ENCODE measurements at regions not wholly inside any gene's neighbourhood (a gene's known extent, or its start where the extent isn't known, plus 50 kb on each side); places are given as distances from the start of the nearest gene placed in this dataset.

DNA sequence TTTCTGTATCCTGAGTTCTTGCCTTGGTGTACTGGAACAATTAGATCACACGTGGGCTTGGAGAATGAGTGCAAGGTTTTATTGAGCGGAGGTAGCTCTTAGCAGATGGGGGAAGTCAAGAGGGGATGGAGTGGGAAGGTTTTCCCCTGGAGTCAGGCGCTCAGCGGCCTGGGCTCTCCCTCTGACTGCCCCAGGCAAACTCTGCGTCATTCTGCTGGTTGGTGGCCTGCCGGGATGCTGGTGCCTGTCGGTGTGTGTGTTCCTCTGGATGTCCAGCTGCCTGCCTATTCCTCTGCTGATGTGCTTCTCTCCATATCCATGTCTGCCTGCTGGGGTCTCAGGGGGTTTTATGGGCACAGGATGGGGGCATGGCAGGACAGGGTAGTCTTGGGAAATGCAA is 111.0 kb downstream of the TRIB2 start:
- no peak for FAIRE-seq
- no peak for DNase-seq (ENCODE audit: low spot score)

DNA sequence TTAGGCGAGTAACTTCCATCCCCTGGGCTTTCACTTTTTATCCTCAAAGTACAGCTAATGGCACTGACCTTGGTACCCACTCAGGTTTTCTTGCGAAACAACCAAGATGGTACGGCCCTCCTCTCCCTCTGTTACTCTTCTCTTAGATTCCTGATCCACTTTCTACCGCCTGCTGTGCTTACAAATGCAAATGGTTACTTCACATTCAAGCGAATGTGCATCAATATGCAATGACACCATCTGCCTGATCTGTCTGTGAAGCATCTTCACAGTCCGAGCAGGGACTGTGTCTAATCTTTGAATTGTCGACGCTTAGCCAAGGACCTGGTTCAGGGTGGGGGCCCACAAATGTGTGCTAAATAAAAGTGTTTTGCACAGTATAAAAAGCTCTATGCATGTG is 112.2 kb downstream of the TRIB2 start:
- FAIRE-seq (no peak), DNase-seq (ENCODE audit: low spot score) (no peak)

DNA sequence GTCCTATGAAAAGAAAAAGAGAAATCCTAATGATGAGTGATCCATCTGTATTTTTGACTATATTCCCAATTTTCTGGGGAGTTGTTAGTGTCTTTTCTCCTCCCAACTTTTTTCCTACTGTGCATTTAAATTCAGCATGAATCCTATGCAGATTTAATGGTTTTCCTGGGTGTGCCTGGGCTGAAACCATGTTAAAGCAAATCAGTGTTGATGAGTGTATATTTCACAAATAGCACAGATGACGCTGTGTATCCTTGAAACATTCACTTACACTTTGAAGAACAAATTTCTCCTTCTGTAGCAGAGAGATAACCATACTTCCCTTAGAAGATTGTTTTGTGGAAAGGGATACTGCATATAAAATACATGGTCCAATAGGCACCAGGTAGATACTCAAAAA is 114.3 kb downstream of the TRIB2 start:
- DNase-seq (ENCODE audit: low spot score) (no peak), FAIRE-seq (no peak)

DNA sequence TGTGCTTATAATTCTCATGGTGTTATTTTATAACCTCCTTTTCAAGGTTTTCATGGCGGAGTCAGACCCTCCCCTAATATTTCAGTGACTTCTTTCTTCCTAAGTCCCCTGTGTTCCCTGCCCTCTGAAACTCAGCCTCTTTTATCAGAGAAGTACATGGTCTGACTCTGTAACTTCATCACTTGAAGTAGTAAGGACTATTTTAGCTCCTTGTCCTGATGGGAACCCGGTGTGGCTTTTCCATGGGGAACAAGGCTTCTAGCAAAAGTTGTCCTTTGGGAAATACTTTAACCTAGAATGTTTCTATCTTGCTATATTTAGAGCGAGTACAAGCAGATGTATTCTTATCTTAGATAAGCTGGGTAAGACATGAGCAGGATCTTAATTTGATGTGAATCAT is 117.5 kb downstream of the TRIB2 start:
- DNase-seq (ENCODE audit: low spot score): no peak
- no peak for FAIRE-seq

DNA sequence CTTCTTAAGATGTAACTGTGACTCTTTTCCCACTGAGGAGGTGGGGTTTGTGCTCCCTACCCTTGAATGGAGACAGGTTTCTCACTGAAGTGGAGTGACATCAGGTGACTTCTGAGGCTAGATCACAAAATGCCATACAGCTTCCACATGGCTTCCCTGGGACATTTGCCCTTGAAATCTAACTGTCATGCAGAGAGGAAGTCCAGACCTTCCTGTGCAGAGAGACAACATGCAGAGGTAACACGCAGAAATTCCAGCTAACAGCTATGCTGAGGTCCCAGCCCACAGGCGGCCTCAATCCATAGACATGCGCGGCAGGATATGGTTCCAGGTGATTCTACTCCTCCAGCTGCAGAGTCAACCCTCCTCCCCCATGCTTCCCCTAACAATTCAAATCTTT is 119.0 kb downstream of the TRIB2 start:
- FAIRE-seq (no peak), DNase-seq (ENCODE audit: low spot score) (no peak)

- no peak for FAIRE-seq
- DNase-seq (ENCODE audit: low spot score): no peak
These were observed 122.6 kb downstream of the TRIB2 start for GRCh38 chr2:12839339-12839738.

DNA sequence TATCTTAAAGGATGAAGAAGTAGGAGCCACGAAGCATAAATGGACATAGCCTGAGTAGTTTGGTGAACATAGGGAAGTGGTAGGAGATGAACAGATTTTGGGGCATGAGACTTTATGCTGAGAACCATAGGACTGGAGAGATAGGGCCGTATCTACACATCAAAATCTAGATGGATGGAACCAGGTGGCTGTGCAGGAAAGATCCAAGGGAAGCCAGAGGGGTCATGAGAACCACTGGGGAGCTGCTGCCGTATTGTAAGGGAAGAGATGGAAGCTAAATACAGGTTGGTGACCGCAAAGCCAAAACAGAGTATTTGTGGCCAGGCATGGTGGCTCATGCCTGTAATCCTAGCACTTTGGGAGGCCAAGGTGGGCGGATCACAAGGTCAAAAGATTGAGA is 124.3 kb downstream of the TRIB2 start:
- FAIRE-seq: no peak
- DNase-seq (ENCODE audit: low spot score): no peak

- FAIRE-seq (no peak), DNase-seq (ENCODE audit: low spot score) (no peak)
These were observed 126.2 kb downstream of the TRIB2 start for GRCh38 chr2:12842917-12843316.

DNA sequence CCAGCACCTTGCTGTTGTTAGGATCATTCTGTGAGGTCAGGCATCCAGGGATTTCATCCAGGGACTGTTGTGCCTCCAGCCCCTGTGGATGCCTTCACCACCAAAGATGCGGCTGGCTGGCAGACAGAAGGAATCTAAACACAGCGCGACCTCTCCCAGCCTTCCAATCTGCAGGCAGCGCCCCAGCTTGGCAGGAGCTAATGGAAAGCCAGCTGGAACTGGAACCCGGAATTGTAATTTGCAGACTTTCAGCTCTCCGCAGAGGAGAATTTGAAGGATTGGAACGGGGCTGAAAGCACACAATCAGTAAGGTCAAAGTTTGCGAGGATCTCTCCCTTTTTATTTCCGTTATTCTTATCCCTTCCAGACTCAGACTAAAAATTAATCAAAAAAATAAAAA is 127.8 kb downstream of the TRIB2 start:
- FAIRE-seq: no peak
- no peak for DNase-seq (ENCODE audit: low spot score)

DNA sequence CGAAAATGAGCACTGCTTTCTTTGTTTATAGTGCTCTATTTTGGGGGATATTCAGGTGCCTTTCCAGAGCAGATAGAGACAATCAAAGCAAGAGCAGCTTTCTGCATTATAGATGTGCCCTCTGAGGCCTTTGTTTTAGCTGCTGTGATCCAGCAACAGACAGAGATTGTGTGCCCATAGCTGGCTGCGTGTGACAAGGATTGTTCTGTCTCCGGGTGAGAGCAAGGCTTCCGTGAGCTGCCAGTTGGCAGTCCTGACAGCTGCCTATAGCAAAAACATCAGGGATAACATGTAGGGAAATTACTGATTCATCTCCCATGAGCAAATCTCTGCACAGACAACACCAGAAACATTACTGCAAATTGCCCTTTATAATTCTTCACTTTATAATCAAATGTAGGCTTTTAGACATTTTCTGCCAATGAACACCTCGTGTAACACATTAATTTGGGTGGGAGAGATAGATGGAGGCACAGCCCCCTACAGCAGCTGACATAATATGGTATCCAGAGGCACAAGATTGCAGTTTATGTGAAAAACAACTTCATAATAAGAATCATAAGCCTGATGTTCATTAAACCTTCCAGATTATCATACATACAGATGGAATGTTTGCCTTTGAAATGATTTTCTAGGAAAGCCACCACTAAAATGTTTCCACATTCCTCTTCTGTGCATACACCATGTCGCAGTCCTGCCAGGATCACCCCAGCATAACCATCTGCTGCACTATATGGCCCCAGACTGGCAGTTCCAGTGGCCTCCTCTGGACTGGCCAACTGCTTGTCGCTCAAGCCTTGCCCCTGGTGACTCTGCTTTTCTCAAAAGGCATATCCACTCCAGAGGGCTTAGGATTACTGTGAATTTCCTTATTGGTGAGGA is 131.2 kb downstream of the TRIB2 start:
- no peak for FAIRE-seq
- DNase-seq (ENCODE audit: low spot score): no peak

GRCh38 chr2:12852135-12852534 is 135.4 kb downstream of the TRIB2 start:
- FAIRE-seq: no peak
- DNase-seq (ENCODE audit: low spot score): no peak

DNA sequence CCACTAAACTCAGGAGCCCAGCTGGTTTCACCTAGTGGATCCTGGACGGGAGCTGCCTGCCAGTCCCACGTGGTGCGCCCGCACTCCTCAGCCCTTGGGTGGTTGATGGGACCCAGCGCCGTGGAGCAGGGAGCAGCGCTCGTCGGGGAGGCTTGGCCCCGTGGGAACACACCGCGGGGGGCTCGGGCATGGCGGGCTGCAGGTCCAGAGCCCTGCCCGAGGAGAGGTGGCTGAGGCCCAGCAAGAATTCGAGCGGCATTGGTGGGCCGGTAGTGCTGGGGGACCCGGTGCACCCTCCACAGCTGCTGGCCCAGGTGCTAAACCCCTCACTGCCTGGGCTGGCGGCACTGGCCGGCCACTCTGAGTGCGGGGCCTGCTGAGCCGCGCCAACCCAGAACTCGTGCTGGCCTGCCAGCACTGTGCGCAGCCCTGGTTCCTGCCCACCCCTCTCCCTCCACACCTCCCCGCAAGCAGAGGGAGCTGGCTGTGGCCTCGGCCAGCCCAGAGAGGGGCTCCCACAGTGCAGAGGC is 137.3 kb downstream of the TRIB2 start:
- DNase-seq (ENCODE audit: low spot score): no peak
- FAIRE-seq: no peak

GRCh38 chr2:12855508-12855907 is 138.8 kb downstream of the TRIB2 start:
- DNase-seq (ENCODE audit: low spot score) (no peak), FAIRE-seq (no peak)

DNA sequence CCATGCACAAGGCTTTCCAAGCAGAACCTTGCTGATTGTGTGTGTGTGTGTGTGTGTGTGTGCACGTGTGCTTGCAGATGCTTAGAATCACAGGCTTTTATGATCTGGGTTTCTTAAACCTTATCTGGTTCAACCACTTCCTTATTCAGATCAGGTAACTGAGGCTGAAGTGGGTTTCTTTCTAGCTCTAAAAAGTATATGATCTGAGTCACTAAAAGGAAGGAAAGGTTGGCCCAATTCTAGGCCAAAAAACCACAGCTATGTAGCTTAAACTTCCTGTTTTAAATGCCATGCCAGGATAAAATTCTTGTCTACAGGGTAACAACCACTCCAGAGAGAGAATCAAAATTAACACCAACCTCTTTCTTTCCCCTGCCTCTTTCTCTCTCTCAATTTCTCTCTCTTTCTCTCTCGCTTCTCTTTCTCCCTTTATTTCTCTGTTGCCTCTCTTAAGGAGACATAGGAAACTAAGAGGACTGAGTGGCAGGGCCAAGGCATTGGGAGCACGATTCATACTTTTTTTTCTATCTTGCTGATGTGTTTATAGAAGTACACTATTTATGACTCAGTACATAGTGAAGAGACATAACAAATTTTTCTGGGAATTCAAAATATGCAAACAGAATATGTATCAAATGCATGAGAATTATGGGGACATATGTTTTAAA is 140.3 kb downstream of the TRIB2 start:
- FAIRE-seq (no peak), DNase-seq (ENCODE audit: low spot score) (peak; percentile 53)

DNA sequence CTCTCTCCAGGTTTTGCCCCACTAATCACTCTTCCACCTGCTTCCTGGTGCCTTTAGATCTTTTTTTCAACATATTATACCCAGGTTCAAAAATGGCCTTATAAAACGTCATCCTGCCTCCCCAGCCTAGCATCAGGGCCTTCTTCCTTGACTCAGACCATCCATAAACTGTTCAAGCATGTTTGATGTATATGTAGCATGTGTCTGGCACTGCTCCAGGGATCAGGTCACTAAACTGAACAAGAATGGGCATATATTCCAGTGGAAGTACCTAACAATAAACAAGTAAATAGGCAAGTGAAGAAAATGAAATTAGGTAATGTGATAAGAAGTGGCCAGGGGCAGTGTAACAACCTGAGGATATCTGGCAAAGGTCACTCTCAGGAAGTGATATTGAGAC is 141.2 kb downstream of the TRIB2 start:
- FAIRE-seq (no peak), DNase-seq (ENCODE audit: low spot score) (no peak)

DNA sequence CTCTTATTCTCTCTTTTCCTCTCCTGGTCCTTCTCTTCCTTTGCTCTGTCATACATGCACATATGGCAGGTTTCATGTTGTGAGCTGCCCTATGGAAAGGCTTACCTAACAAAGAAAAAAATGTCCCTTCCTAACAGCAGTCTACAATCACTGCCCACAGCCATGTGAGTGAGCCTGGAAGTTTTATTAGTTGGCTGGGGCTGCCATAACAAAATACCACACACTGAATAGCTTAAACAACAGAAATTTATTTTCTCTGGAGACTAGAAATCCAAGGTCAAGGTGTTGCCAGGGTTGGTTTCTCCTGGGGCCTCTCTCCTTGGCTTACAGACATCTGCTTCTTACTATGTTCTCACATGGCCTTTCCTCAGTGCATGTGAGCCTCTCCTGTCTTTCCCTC is 142.1 kb downstream of the TRIB2 start:
- FAIRE-seq (no peak), DNase-seq (ENCODE audit: low spot score) (no peak)

DNA sequence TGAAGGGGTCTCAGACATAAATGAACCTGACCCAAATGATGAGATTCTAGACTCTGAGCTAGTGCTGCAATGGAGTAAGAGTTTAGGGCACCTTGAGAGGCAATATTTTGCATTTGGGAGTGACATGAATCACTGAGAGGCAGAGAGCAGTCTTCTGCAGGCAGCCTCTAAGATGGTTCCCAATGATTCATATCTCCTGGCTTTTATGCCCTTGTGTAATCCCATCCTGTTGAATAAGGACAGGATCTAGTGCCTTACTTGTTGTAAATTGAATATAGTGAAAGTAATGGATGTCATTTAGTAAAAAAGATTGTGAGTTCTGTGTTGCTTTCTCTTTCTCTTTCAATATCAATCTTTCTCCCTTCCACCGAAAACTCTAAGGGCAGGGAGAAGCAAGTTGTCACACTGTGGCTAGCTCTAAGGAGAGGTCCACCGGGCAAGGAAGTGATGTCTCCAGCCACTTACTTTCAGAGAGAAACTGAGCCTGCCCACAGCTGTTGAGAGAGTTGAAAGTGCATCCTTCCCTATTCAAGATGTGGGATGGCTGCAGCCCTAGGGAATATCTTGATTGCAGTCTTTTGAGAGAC is 144.7 kb downstream of the TRIB2 start:
- DNase-seq (ENCODE audit: low spot score) (no peak), FAIRE-seq (no peak)

DNA sequence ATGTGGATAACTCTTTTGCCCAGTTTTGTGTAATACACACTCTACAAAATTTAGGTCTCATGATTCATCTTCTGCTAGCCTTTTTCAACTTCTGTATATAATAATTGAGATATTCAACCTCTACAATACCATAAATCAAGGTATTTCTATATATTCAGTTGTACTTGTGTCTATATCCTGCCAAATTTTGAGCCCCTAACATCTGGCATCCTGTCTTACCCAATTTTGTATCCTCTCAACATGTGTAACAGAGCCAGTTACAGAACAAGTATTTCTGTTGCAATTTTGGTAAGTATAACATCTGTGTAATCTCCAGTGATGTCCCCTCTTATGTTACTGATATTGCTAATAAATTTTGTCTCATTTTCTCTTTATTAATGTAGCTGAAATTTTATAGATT is 145.8 kb downstream of the TRIB2 start:
- no peak for DNase-seq (ENCODE audit: low spot score)
- FAIRE-seq: no peak

DNA sequence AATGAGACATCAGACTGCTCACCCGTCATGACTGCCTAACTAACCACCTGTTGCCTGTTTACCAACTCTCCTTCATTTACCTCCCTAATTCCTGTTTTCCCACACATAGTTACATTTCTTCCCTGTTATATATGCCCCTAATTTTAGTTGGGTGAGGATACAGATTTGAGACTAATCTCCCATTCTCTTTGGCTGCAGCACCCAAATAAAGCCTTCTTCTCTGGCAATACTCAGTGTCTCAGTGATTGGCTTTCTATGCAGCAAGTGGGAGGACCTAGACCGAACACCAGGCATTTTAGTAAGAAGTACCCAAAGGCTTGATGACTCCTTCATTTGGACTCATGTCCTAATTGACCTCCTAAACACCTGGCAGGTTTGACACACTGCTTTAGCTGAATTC is 147.2 kb downstream of the TRIB2 start:
- FAIRE-seq (no peak), DNase-seq (ENCODE audit: low spot score) (no peak)

- no peak for DNase-seq (ENCODE audit: low spot score)
- peak; percentile 81 for FAIRE-seq
These were observed 151.0 kb downstream of the TRIB2 start for GRCh38 chr2:12867631-12868287.

GRCh38 chr2:12870692-12871091 is 154.0 kb downstream of the TRIB2 start:
- DNase-seq (ENCODE audit: low spot score): no peak
- FAIRE-seq: no peak

Measured in urothelium cell line (cell line).